PC-3 (cell line): ENCODE measurements at regions not wholly inside any gene's neighbourhood (a gene's known extent, or its start where the extent isn't known, plus 50 kb on each side); places are given as distances from the start of the nearest gene placed in this dataset.

Source experiments
- CTCF ChIP-seq: fragments of 300-600 bp; sonication (generic); conservative IDR thresholded peaks from 2 replicates; pipeline ENCODE4 v1.5.1; 2017; ENCODE audit warnings: antibody characterized with exemption, low read depth, mild to moderate bottlenecking, low read length
- EZH2 ChIP-seq: fragments of 300-600 bp; sonication (generic); IDR thresholded peaks from one replicate; pipeline ENCODE4 v1.6.1; 2017; ENCODE audit warnings: antibody characterized with exemption, mild to moderate bottlenecking, low read length; ENCODE audit not compliant: unreplicated experiment
- EZH2phosphoT487 ChIP-seq: fragments of 300-600 bp; sonication (generic); IDR thresholded peaks from 2 replicates; pipeline ENCODE4 v1.6.1; 2018; ENCODE audit warnings: mild to moderate bottlenecking, antibody characterized with exemption, low read length, borderline replicate concordance

- TF ChIP-seq CTCF (no peak), EZH2 (no peak), EZH2phosphoT487 (no peak)
Observed at GRCh38 chr6:87951751-87952150, 95.9 kb upstream of the SPACA1 start.
